ENCODE measurements at regions not wholly inside any gene's neighbourhood (a gene's known extent, or its start where the extent isn't known, plus 50 kb on each side); places are given as distances from the start of the nearest gene placed in this dataset.

DNA sequence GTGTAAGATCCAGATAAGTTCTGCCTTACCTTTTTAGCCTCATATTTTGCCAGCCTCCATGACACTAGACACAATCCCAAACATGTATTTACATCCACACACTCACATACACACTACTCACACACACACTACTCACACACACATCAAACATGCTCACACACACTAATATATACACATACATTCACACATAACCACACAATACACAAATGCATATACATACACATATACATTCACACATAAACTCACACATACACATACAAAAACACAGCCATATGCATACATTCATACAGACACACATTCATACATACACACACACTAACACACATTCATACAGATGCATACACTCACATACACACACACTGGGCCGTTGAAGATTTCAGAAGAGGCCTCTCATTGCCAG lies 109.5 kb downstream of the MAIP1 start:
- Mint-ChIP-seq H3K9me3 (ENCODE audit: insufficient read depth) (no peaks in the 10 kb centered on the region), H3K4me1 (no peaks in the 10 kb centered on the region), H3K4me3 (no peak overlapping the region), H3K27ac (no peak overlapping the region), H3K27me3 (peaks cover 3% of the 10 kb centered on the region)
- Histone ChIP-seq H3K36me3 (replicated peaks in 1 of 2; ENCODE audit: control extremely low read depth in 1 of 2, control insufficient read depth in 1 of 2, extremely low read depth in 1 of 2, insufficient read depth in 2 of 2, low read length in 1 of 2) (no peaks in the 10 kb centered on the region), H3K4me3 (ENCODE audit: control extremely low read depth in 1 of 5, extremely low read depth in 1 of 5, insufficient read depth in 1 of 5, low read depth in 2 of 5, low read length in 4 of 5) (no peak overlapping the region), H3K79me2 (ENCODE audit: control insufficient read depth, insufficient read depth, low read length) (no peaks in the 10 kb centered on the region), H3K4me2 (replicated peaks; ENCODE audit: low read depth, low read length, poor library complexity, severe bottlenecking) (no peak overlapping the region), H2AFZ (ENCODE audit: insufficient read depth, low read depth, low read length, poor library complexity, severe bottlenecking) (no peak overlapping the region), H3K27me3 (replicated peaks in 1 of 4; ENCODE audit: control extremely low read depth in 1 of 4, control insufficient read depth in 3 of 4, insufficient read depth in 4 of 4, low read length in 3 of 4) (no peaks in the 10 kb centered on the region), H3K4me1 (ENCODE audit: control insufficient read depth in 2 of 2, insufficient read depth in 2 of 2, low read length in 2 of 2) (no peaks in the 10 kb centered on the region), H3K9me3 (ENCODE audit: control extremely low read depth in 1 of 3, control insufficient read depth in 2 of 3, insufficient read depth in 1 of 3, low read length in 2 of 3) (no peaks in the 10 kb centered on the region), H4K20me1 (ENCODE audit: control insufficient read depth, insufficient read depth, low read length, poor library complexity, severe bottlenecking) (no peaks in the 10 kb centered on the region), H3K27ac (ENCODE audit: low read length in 2 of 2) (no peak overlapping the region), H3K9ac (ENCODE audit: low read length) (no peak overlapping the region)
- intact Hi-C loops (cut with micrococcal nuclease) = no loop called here
- 88% methylated on average over 1 of the region's 1 CpG for WGBS (ENCODE audit: insufficient coverage)
- POLR2A ChIA-PET = no interaction called here
- ATAC-seq (ENCODE audit: low read depth) (no peak), DNase-seq (no peak)
- no peak for TF ChIP-seq EZH2 (IDR thresholded peaks at IDR 0.05; ENCODE audit: borderline replicate concordance, insufficient read depth, low read depth, low read length, poor library complexity, severe bottlenecking)
- TF ChIP-seq, protein P1, sequence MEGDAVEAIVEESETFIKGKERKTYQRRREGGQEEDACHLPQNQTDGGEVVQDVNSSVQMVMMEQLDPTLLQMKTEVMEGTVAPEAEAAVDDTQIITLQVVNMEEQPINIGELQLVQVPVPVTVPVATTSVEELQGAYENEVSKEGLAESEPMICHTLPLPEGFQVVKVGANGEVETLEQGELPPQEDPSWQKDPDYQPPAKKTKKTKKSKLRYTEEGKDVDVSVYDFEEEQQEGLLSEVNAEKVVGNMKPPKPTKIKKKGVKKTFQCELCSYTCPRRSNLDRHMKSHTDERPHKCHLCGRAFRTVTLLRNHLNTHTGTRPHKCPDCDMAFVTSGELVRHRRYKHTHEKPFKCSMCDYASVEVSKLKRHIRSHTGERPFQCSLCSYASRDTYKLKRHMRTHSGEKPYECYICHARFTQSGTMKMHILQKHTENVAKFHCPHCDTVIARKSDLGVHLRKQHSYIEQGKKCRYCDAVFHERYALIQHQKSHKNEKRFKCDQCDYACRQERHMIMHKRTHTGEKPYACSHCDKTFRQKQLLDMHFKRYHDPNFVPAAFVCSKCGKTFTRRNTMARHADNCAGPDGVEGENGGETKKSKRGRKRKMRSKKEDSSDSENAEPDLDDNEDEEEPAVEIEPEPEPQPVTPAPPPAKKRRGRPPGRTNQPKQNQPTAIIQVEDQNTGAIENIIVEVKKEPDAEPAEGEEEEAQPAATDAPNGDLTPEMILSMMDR (IDR thresholded peaks at IDR 0.05) = no peak
- CTCF ChIA-PET = no interaction called here

DNA sequence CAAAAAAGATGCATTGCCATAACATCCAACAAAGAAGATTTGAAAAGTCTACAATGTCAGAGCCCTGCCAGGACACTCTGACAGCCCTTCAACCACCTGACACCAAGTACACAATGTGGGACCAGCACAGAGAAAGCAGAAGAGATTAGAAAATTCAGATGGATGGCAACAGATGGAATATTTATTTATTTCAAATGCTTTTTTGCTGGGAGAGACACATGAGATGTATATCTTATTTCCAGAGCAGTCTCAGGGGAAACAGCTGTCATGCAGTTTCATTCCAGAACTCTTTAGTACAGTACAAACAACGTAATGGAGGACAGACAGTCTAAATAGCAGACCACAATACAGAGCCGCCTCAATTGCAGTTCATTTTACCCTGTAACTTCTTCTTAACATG lies 110.1 kb downstream of the MAIP1 start:
- no peak for ATAC-seq (ENCODE audit: low read depth)
- H2AFZ ChIP-seq (ENCODE audit: insufficient read depth, low read depth, low read length, poor library complexity, severe bottlenecking) = no peak overlapping the region
- no peaks in the 10 kb centered on the region for H3K4me1 Mint-ChIP-seq
- CTCF ChIA-PET = no interaction called here
- DNase-seq = no peak
- no peaks in the 10 kb centered on the region for H4K20me1 ChIP-seq (ENCODE audit: control insufficient read depth, insufficient read depth, low read length, poor library complexity, severe bottlenecking)
- H3K4me2 ChIP-seq (replicated peaks; ENCODE audit: low read depth, low read length, poor library complexity, severe bottlenecking) = no peak overlapping the region
- no peak overlapping the region for H3K9ac ChIP-seq (ENCODE audit: low read length)
- WGBS (ENCODE audit: insufficient coverage) = 33% methylated on average over 1 of the region's 2 CpGs
- no peaks in the 10 kb centered on the region for H3K9me3 ChIP-seq (ENCODE audit: control extremely low read depth in 1 of 3, control insufficient read depth in 2 of 3, insufficient read depth in 1 of 3, low read length in 2 of 3)
- no peak overlapping the region for H3K27ac Mint-ChIP-seq
- no peaks in the 10 kb centered on the region for H3K27me3 ChIP-seq (replicated peaks in 1 of 4; ENCODE audit: control extremely low read depth in 1 of 4, control insufficient read depth in 3 of 4, insufficient read depth in 4 of 4, low read length in 3 of 4)
- intact Hi-C loops (cut with micrococcal nuclease) = no loop called here
- peaks cover 3% of the 10 kb centered on the region for H3K27me3 Mint-ChIP-seq
- no peaks in the 10 kb centered on the region for H3K4me1 ChIP-seq (ENCODE audit: control insufficient read depth in 2 of 2, insufficient read depth in 2 of 2, low read length in 2 of 2)
- no peak overlapping the region for H3K4me3 Mint-ChIP-seq
- no peaks in the 10 kb centered on the region for H3K36me3 ChIP-seq (replicated peaks in 1 of 2; ENCODE audit: control extremely low read depth in 1 of 2, control insufficient read depth in 1 of 2, extremely low read depth in 1 of 2, insufficient read depth in 2 of 2, low read length in 1 of 2)
- H3K27ac ChIP-seq (ENCODE audit: low read length in 2 of 2) = no peak overlapping the region
- H3K79me2 ChIP-seq (ENCODE audit: control insufficient read depth, insufficient read depth, low read length) = no peaks in the 10 kb centered on the region
- no peaks in the 10 kb centered on the region for H3K9me3 Mint-ChIP-seq (ENCODE audit: insufficient read depth)
- TF ChIP-seq, protein P1 (IDR thresholded peaks at IDR 0.05) = no peak
- H3K4me3 ChIP-seq (ENCODE audit: control extremely low read depth in 1 of 5, extremely low read depth in 1 of 5, insufficient read depth in 1 of 5, low read depth in 2 of 5, low read length in 4 of 5) = no peak overlapping the region
- POLR2A ChIA-PET = no interaction called here

Data from B cell (primary cell).